HCT116 (cell line): ENCODE measurements at regions not wholly inside any gene's neighbourhood (a gene's known extent, or its start where the extent isn't known, plus 50 kb on each side); places are given as distances from the start of the nearest gene placed in this dataset.

Experiments
- ATAC-seq: fragments of 200-7000 bp; cut with Tn5 transposase; 2 replicates; pipeline ENCODE4 v1.9.1; 2020; ENCODE audit warnings: mild to moderate bottlenecking, moderate library complexity
- BruUV-seq: library from RNA; stranded (reverse); fragments of 400-500 nt; replicated peaks from 2 replicates; lab custom pipeline; 2021; lab: Mats Ljungman, UMichigan
- CTCF ChIA-PET: fragments of 300-600 bp; sonication (Branson Sonifier 250); formaldehyde crosslinking; loops from one replicate; lab custom pipeline; 2021; ENCODE audit warnings: antibody characterized with exemption; lab: Charles Lee
- POLR2A ChIA-PET: fragments of 300-600, 350-600 bp; sonication (Branson Sonifier 250); formaldehyde crosslinking; loops from one replicate; lab custom pipeline; 2021; ENCODE audit warnings: antibody characterized with exemption; lab: Charles Lee
- RAD21 ChIA-PET, 2 experiments: fragments of 300-600 bp; sonication (Branson Sonifier 250); formaldehyde crosslinking; loops; one replicate each; lab custom pipeline; 2023; ENCODE audit warnings: low total read pairs in 2 of 2; ENCODE audit not compliant: uncharacterized antibody in 2 of 2, unreplicated experiment in 2 of 2, low non-redundant PET in 1 of 2; lab: Charles Lee
- DNase-seq: peaks from one replicate; pipeline ENCODE4 v3.0.0-alpha.2; 2010; ENCODE audit warnings: low read depth, low spot score
- H2AFZ ChIP-seq: fragments of 200-600 bp; shearing (Covaris generic), sonication (generic); 2 replicates; pipeline ENCODE4 v1.6.1; 2017; ENCODE audit warnings: low read depth, mixed run types, mixed read lengths, antibody characterized with exemption, low read length; ENCODE audit not compliant: poor library complexity, severe bottlenecking
- H3K27ac ChIP-seq: 2 replicates; pipeline ENCODE4 v1.5.1; 2012; ENCODE audit warnings: low read depth, low read length
- H3K27me3 ChIP-seq: fragments of 200-600 bp; sonication (generic); 2 replicates; pipeline ENCODE4 v1.6.1; 2016; ENCODE audit warnings: mixed run types, low read length, mixed read lengths; ENCODE audit not compliant: insufficient read depth
- H3K36me3 ChIP-seq, 2 experiments: fragments of 200-500 bp in 1 of 2; fragments of 200-600 bp in 1 of 2; sonication (Bioruptor generic) in 1 of 2; sonication (generic) in 1 of 2; 2 replicates each; pipeline versions ENCODE4 v1.5.1 to v1.6.1; 2014 to 2016; ENCODE audit warnings: low read length in 2 of 2, inconsistent platforms in 1 of 2, mixed read lengths in 1 of 2, mixed run types in 1 of 2; ENCODE audit not compliant: insufficient read depth in 2 of 2, control insufficient read depth in 1 of 2
- H3K4me1 ChIP-seq, 2 experiments: fragments of 200-600 bp in 1 of 2; sonication (generic) in 1 of 2; 2 replicates each; pipeline versions ENCODE4 v1.5.1 to v1.6.1; 2012 to 2017; ENCODE audit warnings: low read length in 2 of 2, inconsistent platforms in 1 of 2, mild to moderate bottlenecking in 1 of 2, mixed read lengths in 1 of 2, mixed run types in 1 of 2, moderate library complexity in 1 of 2; ENCODE audit not compliant: insufficient read depth in 2 of 2, control insufficient read depth in 1 of 2
- H3K4me2 ChIP-seq: fragments of 200-600 bp; sonication (generic); 2 replicates; pipeline ENCODE4 v1.6.1; 2017; ENCODE audit warnings: mixed run types, low read length, mixed read lengths
- H3K4me3 ChIP-seq, 2 experiments: fragments of 200-600 bp in 1 of 2; sonication (generic) in 1 of 2; replicated peaks in 1 of 2; 2 replicates each; pipeline ENCODE4 v1.5.1; 2011 to 2016; ENCODE audit warnings: low read length in 2 of 2, control low read depth in 1 of 2, low read depth in 1 of 2, mild to moderate bottlenecking in 1 of 2, mixed read lengths in 1 of 2, mixed run types in 1 of 2
- H3K79me2 ChIP-seq: fragments of 200-600 bp; sonication (generic); 2 replicates; pipeline ENCODE4 v1.6.1; 2017; ENCODE audit warnings: mild to moderate bottlenecking, mixed run types, low read length, moderate library complexity, mixed read lengths; ENCODE audit not compliant: insufficient read depth
- H3K9ac ChIP-seq: fragments of 200-600 bp; sonication (generic); 2 replicates; pipeline ENCODE4 v1.6.1; 2016; ENCODE audit warnings: low read length, mixed read lengths
- H3K9me2 ChIP-seq: fragments of 200-600 bp; sonication (generic), shearing (Covaris generic); 2 replicates; pipeline ENCODE4 v1.6.1; 2017; ENCODE audit warnings: mixed run types, mild to moderate bottlenecking, moderate library complexity; ENCODE audit not compliant: insufficient read depth
- H3K9me3 ChIP-seq, 2 experiments: fragments of 200-500 bp in 1 of 2; fragments of 200-600 bp in 1 of 2; sonication (Bioruptor generic) in 1 of 2; sonication (generic) in 1 of 2; 2 replicates each; pipeline ENCODE4 v1.6.1; 2014 to 2017; ENCODE audit warnings: low read length in 2 of 2, mixed read lengths in 2 of 2, inconsistent platforms in 1 of 2, low read depth in 1 of 2, mild to moderate bottlenecking in 1 of 2, mixed run types in 1 of 2, moderate library complexity in 1 of 2; ENCODE audit not compliant: control insufficient read depth in 1 of 2, insufficient read depth in 1 of 2
- H4K20me1 ChIP-seq: fragments of 200-600 bp; sonication (generic), shearing (Covaris generic); 2 replicates; pipeline ENCODE4 v1.6.1; 2017; ENCODE audit warnings: mixed run types, mild to moderate bottlenecking, moderate library complexity; ENCODE audit not compliant: insufficient read depth
- CEBPB ChIP-seq: IDR thresholded peaks from 2 replicates; pipeline ENCODE4 v1.6.1; 2012; ENCODE audit warnings: low read depth
- MAX ChIP-seq: IDR thresholded peaks from 2 replicates; pipeline ENCODE4 v1.6.1; 2012
- TCF7L2 ChIP-seq: IDR thresholded peaks from 2 replicates; pipeline ENCODE4 v1.7.0; 2011; ENCODE audit warnings: borderline replicate concordance, inconsistent platforms; ENCODE audit not compliant: insufficient read depth, insufficient read length; ENCODE audit errors: extremely low read depth
- intact Hi-C: fragments of 100-400 bp; cut with micrococcal nuclease; formaldehyde crosslinking; loops from 2 replicates; pipeline ENCODE4 v1.10.0; 2022
- TF ChIP-seq, protein P1 (sequence below): IDR thresholded peaks from 2 replicates; pipeline ENCODE4 v1.6.1; 2011; ENCODE audit warnings: mild to moderate bottlenecking, low read length, moderate library complexity; ENCODE audit not compliant: insufficient replicate concordance; ENCODE audit errors: extremely low read depth

DNA sequence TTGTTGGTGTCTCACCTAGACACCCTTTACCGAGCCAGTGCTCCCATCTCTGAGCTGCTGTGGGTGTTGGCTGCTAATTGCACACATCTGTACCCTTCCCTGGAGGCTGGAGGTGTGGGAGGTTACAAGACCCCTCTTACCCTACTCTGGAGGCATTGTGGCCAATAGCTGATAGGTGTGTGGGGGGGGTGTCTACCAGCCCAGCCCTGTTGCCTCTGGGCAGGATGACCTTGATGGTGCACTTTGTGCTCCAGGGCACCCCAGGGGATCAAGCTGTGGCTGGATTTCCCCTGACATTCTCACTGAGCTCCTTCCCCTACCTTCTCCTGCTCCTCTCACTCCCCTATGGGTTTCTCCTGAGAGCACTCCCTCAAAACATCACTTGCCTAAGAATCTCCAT lies 104.7 kb upstream of the ADPGK start:
- no peaks in the 10 kb centered on the region for H4K20me1 ChIP-seq
- TF ChIP-seq, protein P1, sequence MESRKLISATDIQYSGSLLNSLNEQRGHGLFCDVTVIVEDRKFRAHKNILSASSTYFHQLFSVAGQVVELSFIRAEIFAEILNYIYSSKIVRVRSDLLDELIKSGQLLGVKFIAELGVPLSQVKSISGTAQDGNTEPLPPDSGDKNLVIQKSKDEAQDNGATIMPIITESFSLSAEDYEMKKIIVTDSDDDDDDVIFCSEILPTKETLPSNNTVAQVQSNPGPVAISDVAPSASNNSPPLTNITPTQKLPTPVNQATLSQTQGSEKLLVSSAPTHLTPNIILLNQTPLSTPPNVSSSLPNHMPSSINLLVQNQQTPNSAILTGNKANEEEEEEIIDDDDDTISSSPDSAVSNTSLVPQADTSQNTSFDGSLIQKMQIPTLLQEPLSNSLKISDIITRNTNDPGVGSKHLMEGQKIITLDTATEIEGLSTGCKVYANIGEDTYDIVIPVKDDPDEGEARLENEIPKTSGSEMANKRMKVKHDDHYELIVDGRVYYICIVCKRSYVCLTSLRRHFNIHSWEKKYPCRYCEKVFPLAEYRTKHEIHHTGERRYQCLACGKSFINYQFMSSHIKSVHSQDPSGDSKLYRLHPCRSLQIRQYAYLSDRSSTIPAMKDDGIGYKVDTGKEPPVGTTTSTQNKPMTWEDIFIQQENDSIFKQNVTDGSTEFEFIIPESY, result no peak
- no peak for TF ChIP-seq CEBPB
- TF ChIP-seq, all 23 proteins: peak for 0
- no peaks in the 10 kb centered on the region for H3K4me1 ChIP-seq
- ChIA-PET CTCF (no interaction called here), POLR2A (no interaction called here), RAD21 (no interaction called here)
- H3K27me3 ChIP-seq, result no peaks in the 10 kb centered on the region
- ATAC-seq (no peak), DNase-seq (no peak)
- H3K9me3 ChIP-seq, result no peaks in the 10 kb centered on the region; a peak in 1 of 4 replicates
- no peaks in the 10 kb centered on the region for H3K9me2 ChIP-seq
- no peak overlapping the region for H3K27ac ChIP-seq
- intact Hi-C loops, result no loop called here
- no TSS peak for BruUV-seq
- no peak overlapping the region for H2AFZ ChIP-seq
- no peak overlapping the region for H3K4me2 ChIP-seq
- H3K4me3 ChIP-seq, result no peak overlapping the region
- no peaks in the 10 kb centered on the region for H3K36me3 ChIP-seq
- no peak overlapping the region for H3K9ac ChIP-seq
- H3K79me2 ChIP-seq, result no peaks in the 10 kb centered on the region

DNA sequence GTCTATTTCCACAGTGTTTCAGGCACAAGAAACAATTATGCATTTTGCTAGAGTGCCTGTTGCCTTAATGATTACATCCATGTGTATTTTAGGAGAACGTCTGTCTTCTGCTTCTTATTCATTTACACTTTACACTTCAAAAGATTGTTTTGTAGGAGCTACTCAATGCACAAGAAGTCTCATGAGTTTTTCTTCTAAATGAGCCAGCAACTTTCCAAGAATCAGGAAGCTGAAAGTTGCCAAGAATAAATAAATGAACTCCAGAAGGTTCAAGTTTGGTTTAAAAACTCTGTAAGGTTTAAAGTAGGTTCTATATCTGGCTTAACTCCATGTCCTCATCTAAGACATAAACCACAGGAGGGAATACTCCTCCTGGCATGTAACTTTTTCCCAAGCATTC lies 103.8 kb upstream of the ADPGK start:
- Histone ChIP-seq H3K9me2 (no peaks in the 10 kb centered on the region), H3K27ac (no peak overlapping the region), H3K9ac (no peak overlapping the region), H3K79me2 (no peaks in the 10 kb centered on the region), H3K4me1 (no peaks in the 10 kb centered on the region), H3K9me3 (peaks cover 0 to 5% of the 10 kb centered on the region in 2 experiments; a peak in 2 of 4 replicates), H2AFZ (no peak overlapping the region), H4K20me1 (no peaks in the 10 kb centered on the region), H3K36me3 (no peaks in the 10 kb centered on the region), H3K27me3 (no peaks in the 10 kb centered on the region), H3K4me2 (no peak overlapping the region), H3K4me3 (no peak overlapping the region)
- ATAC-seq (no peak), DNase-seq (no peak)
- intact Hi-C loops, result no loop called here
- ChIA-PET RAD21 (no interaction called here), CTCF (no interaction called here), POLR2A (no interaction called here)
- TF ChIP-seq MAX (no peak), TCF7L2 (no peak)
- no TSS peak for BruUV-seq
